Muscle of leg (tissue), 3 donors: ENCODE measurements at regions not wholly inside any gene's neighbourhood (a gene's known extent, or its start where the extent isn't known, plus 50 kb on each side); places are given as distances from the start of the nearest gene placed in this dataset.

Experiments
- DNase-seq: peaks from one replicate; pipeline ENCODE4 v3.0.0; 2013
- H3K27ac ChIP-seq: one replicate; pipeline ENCODE4 v1.5.1; 2013; ENCODE audit warnings: mild to moderate bottlenecking, low read length, control low read depth
- H3K27me3 ChIP-seq: one replicate; pipeline ENCODE4 v1.6.1; 2013; ENCODE audit warnings: low read length; ENCODE audit not compliant: control insufficient read depth, insufficient read depth
- H3K36me3 ChIP-seq: one replicate; pipeline ENCODE4 v1.6.1; 2013; ENCODE audit warnings: low read length; ENCODE audit not compliant: control insufficient read depth, insufficient read depth
- H3K4me1 ChIP-seq: one replicate; pipeline ENCODE4 v1.6.1; 2013; ENCODE audit warnings: low read length; ENCODE audit not compliant: control insufficient read depth, insufficient read depth
- H3K4me3 ChIP-seq: one replicate; pipeline ENCODE4 v1.5.1; 2013; ENCODE audit warnings: low read length, control low read depth
- H3K9me3 ChIP-seq: replicated peaks from 2 replicates; pipeline ENCODE4 v1.6.1; 2013; ENCODE audit warnings: low read depth, low read length; ENCODE audit not compliant: control insufficient read depth
- WGBS: methylation state at CpG from one replicate; pipeline ENCODE4 v1.1.5; 2013; ENCODE audit warnings: missing lambda C conversion rate; ENCODE audit not compliant: insufficient coverage; 5-methylcytosine and 5-hydroxymethylcytosine counted together

- WGBS, result no CpG with 5 or more reads among the region's 4 CpGs
- no peaks in the 10 kb centered on the region for H3K36me3 ChIP-seq
- H3K27me3 ChIP-seq, result no peaks in the 10 kb centered on the region
- DNase-seq, result peak; percentile 91
- no peak overlapping the region for H3K27ac ChIP-seq
- H3K4me1 ChIP-seq, result no peaks in the 10 kb centered on the region
- no peak overlapping the region for H3K4me3 ChIP-seq
- no peaks in the 10 kb centered on the region for H3K9me3 ChIP-seq
Measured at GRCh38 chr7:84508606-84509005, 314.0 kb upstream of the SEMA3A start.

GRCh38 chr7:84507529-84507928 is 312.9 kb upstream of the SEMA3A start:
- DNase-seq, result no peak
- WGBS, result no CpG with 5 or more reads among the region's 5 CpGs
- H3K9me3 ChIP-seq, result no peaks in the 10 kb centered on the region
- H3K4me3 ChIP-seq, result no peak overlapping the region
- H3K36me3 ChIP-seq, result no peaks in the 10 kb centered on the region
- no peak overlapping the region for H3K27ac ChIP-seq
- no peaks in the 10 kb centered on the region for H3K4me1 ChIP-seq
- no peaks in the 10 kb centered on the region for H3K27me3 ChIP-seq

GRCh38 chr7:84506151-84506550 is 311.6 kb upstream of the SEMA3A start:
- H3K4me3 ChIP-seq, result no peak overlapping the region
- WGBS, result no CpG with 5 or more reads among the region's 1 CpG
- H3K9me3 ChIP-seq, result no peaks in the 10 kb centered on the region
- H3K4me1 ChIP-seq, result no peaks in the 10 kb centered on the region
- DNase-seq, result no peak
- H3K36me3 ChIP-seq, result no peaks in the 10 kb centered on the region
- no peak overlapping the region for H3K27ac ChIP-seq
- H3K27me3 ChIP-seq, result no peaks in the 10 kb centered on the region

GRCh38 chr7:84502239-84502638 is 307.6 kb upstream of the SEMA3A start:
- DNase-seq, result no peak
- Histone ChIP-seq H3K27me3 (no peaks in the 10 kb centered on the region), H3K4me1 (no peaks in the 10 kb centered on the region), H3K36me3 (no peaks in the 10 kb centered on the region), H3K27ac (no peak overlapping the region), H3K9me3 (no peaks in the 10 kb centered on the region), H3K4me3 (no peak overlapping the region)
- no CpG with 5 or more reads among the region's 1 CpG for WGBS

GRCh38 chr7:84497873-84498272 is 303.3 kb upstream of the SEMA3A start:
- no peak overlapping the region for H3K4me3 ChIP-seq
- no peak for DNase-seq
- H3K9me3 ChIP-seq, result no peaks in the 10 kb centered on the region
- no peaks in the 10 kb centered on the region for H3K36me3 ChIP-seq
- H3K27me3 ChIP-seq, result no peaks in the 10 kb centered on the region
- 20% methylated on average over 1 of the region's 1 CpG for WGBS
- no peaks in the 10 kb centered on the region for H3K4me1 ChIP-seq
- H3K27ac ChIP-seq, result no peak overlapping the region

- Histone ChIP-seq H3K4me1 (no peaks in the 10 kb centered on the region), H3K9me3 (no peaks in the 10 kb centered on the region), H3K36me3 (no peaks in the 10 kb centered on the region), H3K27ac (no peak overlapping the region), H3K4me3 (no peak overlapping the region), H3K27me3 (no peaks in the 10 kb centered on the region)
- peak; percentile 56 for DNase-seq
Measured at GRCh38 chr7:84495128-84495527, 300.5 kb upstream of the SEMA3A start.

- DNase-seq, result peak; percentile 33
- 38% methylated on average over 4 of the region's 13 CpGs for WGBS
- H3K9me3 ChIP-seq, result no peaks in the 10 kb centered on the region
- peak overlapping the region; percentile 29 for H3K4me3 ChIP-seq
- H3K27ac ChIP-seq, result peak overlapping the region; percentile 73
- H3K36me3 ChIP-seq, result no peaks in the 10 kb centered on the region
- H3K4me1 ChIP-seq, result no peaks in the 10 kb centered on the region
- H3K27me3 ChIP-seq, result no peaks in the 10 kb centered on the region
Measured at GRCh38 chr7:84492098-84493034, 297.8 kb upstream of the SEMA3A start.

- no CpG with 5 or more reads among the region's 6 CpGs for WGBS
- peak; percentile 87 for DNase-seq
- no peaks in the 10 kb centered on the region for H3K9me3 ChIP-seq
- peak overlapping the region; percentile 17 for H3K27ac ChIP-seq
- no peaks in the 10 kb centered on the region for H3K27me3 ChIP-seq
- H3K4me1 ChIP-seq, result no peaks in the 10 kb centered on the region
- peak overlapping the region; percentile 7 for H3K4me3 ChIP-seq
- no peaks in the 10 kb centered on the region for H3K36me3 ChIP-seq
Measured at GRCh38 chr7:84490661-84491060, 296.1 kb upstream of the SEMA3A start.

- H3K27me3 ChIP-seq, result no peaks in the 10 kb centered on the region
Measured at GRCh38 chr7:84484502-84485079, 290.0 kb upstream of the SEMA3A start.

GRCh38 chr7:84482476-84482875 is 287.9 kb upstream of the SEMA3A start:
- H3K27me3 ChIP-seq, result no peaks in the 10 kb centered on the region
- H3K36me3 ChIP-seq, result no peaks in the 10 kb centered on the region
- H3K4me3 ChIP-seq, result no peak overlapping the region
- no peak overlapping the region for H3K27ac ChIP-seq
- DNase-seq, result no peak
- no peaks in the 10 kb centered on the region for H3K9me3 ChIP-seq
- H3K4me1 ChIP-seq, result no peaks in the 10 kb centered on the region
- WGBS, result no CpG with 5 or more reads among the region's 1 CpG

More at GRCh38 chr7:84484502-84485079, 290.0 kb upstream of the SEMA3A start:
- no CpG with 5 or more reads among the region's 3 CpGs for WGBS
- Histone ChIP-seq H3K4me3 (no peak overlapping the region), H3K9me3 (no peaks in the 10 kb centered on the region), H3K36me3 (no peaks in the 10 kb centered on the region), H3K27ac (no peak overlapping the region), H3K4me1 (no peaks in the 10 kb centered on the region)
- DNase-seq, result no peak
